ENCODE measurements at regions not wholly inside any gene's neighbourhood (a gene's known extent, or its start where the extent isn't known, plus 50 kb on each side); places are given as distances from the start of the nearest gene placed in this dataset.

- ChIA-PET CTCF (interaction anchor here (1.1 kb wide), 1 partner anchor 60 kb away, joined by 4 read pairs; no protein-coding TSS in a partner anchor), POLR2A (no interaction called here)
- peaks cover 3% of the 10 kb centered on the region; the same call in 1 of the 2 replicates for H3K36me3 Mint-ChIP-seq
- peaks cover 18% of the 10 kb centered on the region for H3K4me1 Mint-ChIP-seq
- H3K27me3 Mint-ChIP-seq (ENCODE audit: low read depth): peaks cover 4% of the 10 kb centered on the region; the same call in 1 of the 2 replicates
- H3K4me3 Mint-ChIP-seq: no peak overlapping the region
- no peak overlapping the region for H3K27ac Mint-ChIP-seq
- ATAC-seq: no peak
- DNase-seq (ENCODE audit: low spot score): no peak
- H3K9me3 Mint-ChIP-seq: peaks cover 14% of the 10 kb centered on the region
- TF ChIP-seq, protein P1, sequence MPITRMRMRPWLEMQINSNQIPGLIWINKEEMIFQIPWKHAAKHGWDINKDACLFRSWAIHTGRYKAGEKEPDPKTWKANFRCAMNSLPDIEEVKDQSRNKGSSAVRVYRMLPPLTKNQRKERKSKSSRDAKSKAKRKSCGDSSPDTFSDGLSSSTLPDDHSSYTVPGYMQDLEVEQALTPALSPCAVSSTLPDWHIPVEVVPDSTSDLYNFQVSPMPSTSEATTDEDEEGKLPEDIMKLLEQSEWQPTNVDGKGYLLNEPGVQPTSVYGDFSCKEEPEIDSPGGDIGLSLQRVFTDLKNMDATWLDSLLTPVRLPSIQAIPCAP (CRISPR knock-in tag; IDR thresholded peaks at IDR 0.05): no peak
- TF ChIP-seq SMAD3 (CRISPR knock-in tag; IDR thresholded peaks at IDR 0.05; ENCODE audit: borderline replicate concordance): no peak
- no peak for TF ChIP-seq MLX (CRISPR knock-in tag; IDR thresholded peaks at IDR 0.05)
- TF ChIP-seq NFATC4 (CRISPR knock-in tag; IDR thresholded peaks at IDR 0.05): no peak
Measured at GRCh38 chr5:82424211-82424610, 146.1 kb upstream of the RPS23 start.

DNA sequence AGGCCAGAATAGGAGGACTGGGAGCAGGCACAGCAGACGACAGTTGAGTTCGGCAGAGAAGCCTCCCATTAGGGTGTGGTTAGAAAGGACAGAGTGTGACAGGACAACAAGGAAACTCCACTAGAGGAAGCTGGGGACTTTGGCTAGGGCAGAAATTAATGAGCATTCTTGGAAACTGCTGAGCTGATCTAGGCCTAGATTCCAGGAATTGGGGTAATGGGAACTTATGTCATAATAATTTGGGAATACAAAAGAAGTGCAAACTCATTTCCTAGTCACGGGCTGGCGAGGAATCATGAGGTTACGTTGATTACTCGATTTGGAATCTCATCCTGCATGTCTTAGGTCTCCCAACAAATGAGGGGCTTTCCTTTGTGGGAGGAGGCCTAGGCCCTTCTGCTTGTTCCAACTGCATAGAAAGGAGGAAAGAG is 144.6 kb upstream of the RPS23 start:
- POLR2A ChIA-PET: interaction anchor here (0.8 kb wide), 1 partner anchor 1172 kb away, joined by 3 read pairs; no protein-coding TSS in a partner anchor
- ATAC-seq (no peak), DNase-seq (ENCODE audit: low spot score) (no peak)
- CTCF ChIA-PET: no interaction called here
- peaks cover 10% of the 10 kb centered on the region for H3K9me3 Mint-ChIP-seq
- no peak for TF ChIP-seq PRRX2 (CRISPR knock-in tag; IDR thresholded peaks at IDR 0.05)
- TF ChIP-seq ESRRA (CRISPR knock-in tag; IDR thresholded peaks at IDR 0.05; ENCODE audit: borderline replicate concordance): no peak
- TF ChIP-seq OVOL2 (CRISPR knock-in tag; IDR thresholded peaks at IDR 0.05; ENCODE audit: borderline replicate concordance): no peak
- no peak for TF ChIP-seq CDX4 (CRISPR knock-in tag; IDR thresholded peaks at IDR 0.05; ENCODE audit: borderline replicate concordance)
- no peak overlapping the region for H3K4me3 Mint-ChIP-seq
- H3K27ac Mint-ChIP-seq: no peak overlapping the region
- no peaks in the 10 kb centered on the region for H3K36me3 Mint-ChIP-seq
- H3K27me3 Mint-ChIP-seq (ENCODE audit: low read depth): no peaks in the 10 kb centered on the region; the same call in 1 of the 2 replicates
- H3K4me1 Mint-ChIP-seq: peaks cover 21% of the 10 kb centered on the region

- H3K4me1 Mint-ChIP-seq: peaks cover 21% of the 10 kb centered on the region
- H3K4me3 Mint-ChIP-seq: no peak overlapping the region
- H3K9me3 Mint-ChIP-seq: peaks cover 7% of the 10 kb centered on the region; the same call in 1 of the 2 replicates
- H3K36me3 Mint-ChIP-seq: no peaks in the 10 kb centered on the region
- ChIA-PET POLR2A (interaction anchor here (0.8 kb wide), 1 partner anchor 1172 kb away, joined by 3 read pairs; no protein-coding TSS in a partner anchor), CTCF (no interaction called here)
- DNase-seq (ENCODE audit: low spot score) (no peak), ATAC-seq (no peak)
- H3K27ac Mint-ChIP-seq: no peak overlapping the region
- no peak for TF ChIP-seq ATF6 (CRISPR knock-in tag; IDR thresholded peaks at IDR 0.05)
- no peaks in the 10 kb centered on the region; the same call in 1 of the 2 replicates for H3K27me3 Mint-ChIP-seq (ENCODE audit: low read depth)
Measured at GRCh38 chr5:82422001-82422740, 144.0 kb upstream of the RPS23 start.

GRCh38 chr5:82421119-82421518 is 143.0 kb upstream of the RPS23 start:
- ChIA-PET CTCF (no interaction called here), POLR2A (no interaction called here)
- DNase-seq (ENCODE audit: low spot score) (no peak), ATAC-seq (no peak)
- no peak overlapping the region for H3K4me3 Mint-ChIP-seq
- peaks cover 24% of the 10 kb centered on the region for H3K4me1 Mint-ChIP-seq
- peaks cover 7% of the 10 kb centered on the region; the same call in 1 of the 2 replicates for H3K9me3 Mint-ChIP-seq
- H3K27ac Mint-ChIP-seq: no peak overlapping the region
- H3K27me3 Mint-ChIP-seq (ENCODE audit: low read depth): no peaks in the 10 kb centered on the region; the same call in 1 of the 2 replicates
- H3K36me3 Mint-ChIP-seq: no peaks in the 10 kb centered on the region
- TF ChIP-seq CDX4 (CRISPR knock-in tag; IDR thresholded peaks at IDR 0.05; ENCODE audit: borderline replicate concordance): no peak
- TF ChIP-seq, protein P2, sequence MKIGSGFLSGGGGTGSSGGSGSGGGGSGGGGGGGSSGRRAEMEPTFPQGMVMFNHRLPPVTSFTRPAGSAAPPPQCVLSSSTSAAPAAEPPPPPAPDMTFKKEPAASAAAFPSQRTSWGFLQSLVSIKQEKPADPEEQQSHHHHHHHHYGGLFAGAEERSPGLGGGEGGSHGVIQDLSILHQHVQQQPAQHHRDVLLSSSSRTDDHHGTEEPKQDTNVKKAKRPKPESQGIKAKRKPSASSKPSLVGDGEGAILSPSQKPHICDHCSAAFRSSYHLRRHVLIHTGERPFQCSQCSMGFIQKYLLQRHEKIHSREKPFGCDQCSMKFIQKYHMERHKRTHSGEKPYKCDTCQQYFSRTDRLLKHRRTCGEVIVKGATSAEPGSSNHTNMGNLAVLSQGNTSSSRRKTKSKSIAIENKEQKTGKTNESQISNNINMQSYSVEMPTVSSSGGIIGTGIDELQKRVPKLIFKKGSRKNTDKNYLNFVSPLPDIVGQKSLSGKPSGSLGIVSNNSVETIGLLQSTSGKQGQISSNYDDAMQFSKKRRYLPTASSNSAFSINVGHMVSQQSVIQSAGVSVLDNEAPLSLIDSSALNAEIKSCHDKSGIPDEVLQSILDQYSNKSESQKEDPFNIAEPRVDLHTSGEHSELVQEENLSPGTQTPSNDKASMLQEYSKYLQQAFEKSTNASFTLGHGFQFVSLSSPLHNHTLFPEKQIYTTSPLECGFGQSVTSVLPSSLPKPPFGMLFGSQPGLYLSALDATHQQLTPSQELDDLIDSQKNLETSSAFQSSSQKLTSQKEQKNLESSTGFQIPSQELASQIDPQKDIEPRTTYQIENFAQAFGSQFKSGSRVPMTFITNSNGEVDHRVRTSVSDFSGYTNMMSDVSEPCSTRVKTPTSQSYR (CRISPR knock-in tag; IDR thresholded peaks at IDR 0.05): no peak
- no peak for TF ChIP-seq TEAD1 (CRISPR knock-in tag; IDR thresholded peaks at IDR 0.05)
- no peak for TF ChIP-seq AFF4 (CRISPR knock-in tag; IDR thresholded peaks at IDR 0.05; ENCODE audit: borderline replicate concordance)
- TF ChIP-seq, protein P3, sequence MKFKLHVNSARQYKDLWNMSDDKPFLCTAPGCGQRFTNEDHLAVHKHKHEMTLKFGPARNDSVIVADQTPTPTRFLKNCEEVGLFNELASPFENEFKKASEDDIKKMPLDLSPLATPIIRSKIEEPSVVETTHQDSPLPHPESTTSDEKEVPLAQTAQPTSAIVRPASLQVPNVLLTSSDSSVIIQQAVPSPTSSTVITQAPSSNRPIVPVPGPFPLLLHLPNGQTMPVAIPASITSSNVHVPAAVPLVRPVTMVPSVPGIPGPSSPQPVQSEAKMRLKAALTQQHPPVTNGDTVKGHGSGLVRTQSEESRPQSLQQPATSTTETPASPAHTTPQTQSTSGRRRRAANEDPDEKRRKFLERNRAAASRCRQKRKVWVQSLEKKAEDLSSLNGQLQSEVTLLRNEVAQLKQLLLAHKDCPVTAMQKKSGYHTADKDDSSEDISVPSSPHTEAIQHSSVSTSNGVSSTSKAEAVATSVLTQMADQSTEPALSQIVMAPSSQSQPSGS (CRISPR knock-in tag; IDR thresholded peaks at IDR 0.05; ENCODE audit: borderline replicate concordance, low read depth): no peak
